ENCODE measurements at regions not wholly inside any gene's neighbourhood (a gene's known extent, or its start where the extent isn't known, plus 50 kb on each side); places are given as distances from the start of the nearest gene placed in this dataset.

GRCh38 chr20:48414786-48415185 is 413.0 kb downstream of the PREX1 start:
- Histone ChIP-seq H3K4me3 (ENCODE audit: low read length, poor library complexity, severe bottlenecking) (no peak overlapping the region), H3K9ac (ENCODE audit: low read depth, low read length, poor library complexity, severe bottlenecking) (no peak overlapping the region), H3K27me3 (ENCODE audit: insufficient read depth, low read length, poor library complexity, severe bottlenecking) (no peaks in the 10 kb centered on the region), H3K4me2 (ENCODE audit: low read depth, low read length, poor library complexity, severe bottlenecking) (no peak overlapping the region), H3F3A (ENCODE audit: low read depth) (no peaks in the 10 kb centered on the region), H3K9me2 (replicated peaks; ENCODE audit: low read depth, low read length) (no peaks in the 10 kb centered on the region), H3K9me3 (ENCODE audit: insufficient read depth, low read depth, low read length) (no peaks in the 10 kb centered on the region), H2AFZ (ENCODE audit: low read length) (no peak overlapping the region), H4K20me1 (ENCODE audit: insufficient read depth, low read length, poor library complexity, severe bottlenecking) (no peaks in the 10 kb centered on the region), H3K4me1 (ENCODE audit: insufficient read depth, low read length, poor library complexity, severe bottlenecking) (no peaks in the 10 kb centered on the region), H3K36me3 (ENCODE audit: insufficient read depth, low read length) (no peaks in the 10 kb centered on the region), H3K79me2 (ENCODE audit: insufficient read depth, low read length) (no peaks in the 10 kb centered on the region)
- TF ChIP-seq CTCF (conservative IDR thresholded peaks at IDR 0.05; ENCODE audit: low read length): no peak
- no peak for TF ChIP-seq EZH2phosphoT487 (IDR thresholded peaks at IDR 0.05; ENCODE audit: borderline replicate concordance)

- H3K4me3 ChIP-seq (ENCODE audit: low read length, poor library complexity, severe bottlenecking): no peak overlapping the region
- TF ChIP-seq CTCF (conservative IDR thresholded peaks at IDR 0.05; ENCODE audit: low read length) (no peak), EZH2phosphoT487 (IDR thresholded peaks at IDR 0.05; ENCODE audit: borderline replicate concordance) (no peak)
- no peaks in the 10 kb centered on the region for H4K20me1 ChIP-seq (ENCODE audit: insufficient read depth, low read length, poor library complexity, severe bottlenecking)
- no peaks in the 10 kb centered on the region for H3K9me2 ChIP-seq (replicated peaks; ENCODE audit: low read depth, low read length)
- H3K4me1 ChIP-seq (ENCODE audit: insufficient read depth, low read length, poor library complexity, severe bottlenecking): no peaks in the 10 kb centered on the region
- no peaks in the 10 kb centered on the region for H3K27me3 ChIP-seq (ENCODE audit: insufficient read depth, low read length, poor library complexity, severe bottlenecking)
- H2AFZ ChIP-seq (ENCODE audit: low read length): no peak overlapping the region
- no peak overlapping the region for H3K9ac ChIP-seq (ENCODE audit: low read depth, low read length, poor library complexity, severe bottlenecking)
- H3F3A ChIP-seq (ENCODE audit: low read depth): no peaks in the 10 kb centered on the region
- H3K9me3 ChIP-seq (ENCODE audit: insufficient read depth, low read depth, low read length): no peaks in the 10 kb centered on the region
- H3K79me2 ChIP-seq (ENCODE audit: insufficient read depth, low read length): no peaks in the 10 kb centered on the region
- no peaks in the 10 kb centered on the region for H3K36me3 ChIP-seq (ENCODE audit: insufficient read depth, low read length)
- H3K4me2 ChIP-seq (ENCODE audit: low read depth, low read length, poor library complexity, severe bottlenecking): no peak overlapping the region
These were observed 415.8 kb downstream of the PREX1 start for GRCh38 chr20:48411919-48412522.

GRCh38 chr20:48411245-48411644 is 416.6 kb downstream of the PREX1 start:
- no peaks in the 10 kb centered on the region for H3F3A ChIP-seq (ENCODE audit: low read depth)
- H3K79me2 ChIP-seq (ENCODE audit: insufficient read depth, low read length): no peaks in the 10 kb centered on the region
- TF ChIP-seq CTCF (conservative IDR thresholded peaks at IDR 0.05; ENCODE audit: low read length): no peak
- no peak for TF ChIP-seq EZH2phosphoT487 (IDR thresholded peaks at IDR 0.05; ENCODE audit: borderline replicate concordance)
- H3K4me3 ChIP-seq (ENCODE audit: low read length, poor library complexity, severe bottlenecking): no peak overlapping the region
- H3K27me3 ChIP-seq (ENCODE audit: insufficient read depth, low read length, poor library complexity, severe bottlenecking): no peaks in the 10 kb centered on the region
- H3K9ac ChIP-seq (ENCODE audit: low read depth, low read length, poor library complexity, severe bottlenecking): no peak overlapping the region
- no peaks in the 10 kb centered on the region for H4K20me1 ChIP-seq (ENCODE audit: insufficient read depth, low read length, poor library complexity, severe bottlenecking)
- no peaks in the 10 kb centered on the region for H3K36me3 ChIP-seq (ENCODE audit: insufficient read depth, low read length)
- no peaks in the 10 kb centered on the region for H3K4me1 ChIP-seq (ENCODE audit: insufficient read depth, low read length, poor library complexity, severe bottlenecking)
- H3K9me3 ChIP-seq (ENCODE audit: insufficient read depth, low read depth, low read length): no peaks in the 10 kb centered on the region
- H3K4me2 ChIP-seq (ENCODE audit: low read depth, low read length, poor library complexity, severe bottlenecking): no peak overlapping the region
- no peak overlapping the region for H2AFZ ChIP-seq (ENCODE audit: low read length)
- H3K9me2 ChIP-seq (replicated peaks; ENCODE audit: low read depth, low read length): no peaks in the 10 kb centered on the region
